H1 (cell line): ENCODE measurements at regions not wholly inside any gene's neighbourhood (a gene's known extent, or its start where the extent isn't known, plus 50 kb on each side); places are given as distances from the start of the nearest gene placed in this dataset.

ENCODE experiments used
- CTCF ChIA-PET: fragments of 300-600 bp; sonication (Branson Sonifier 250); formaldehyde crosslinking; loops from one replicate; lab custom pipeline; 2021; ENCODE audit not compliant: partially characterized antibody; lab: Charles Lee
- POLR2A ChIA-PET: fragments of 300-600 bp; sonication (Branson Sonifier 250); formaldehyde crosslinking; loops from one replicate; lab custom pipeline; 2021; ENCODE audit warnings: inconsistent platforms; ENCODE audit not compliant: partially characterized antibody; lab: Charles Lee
- DNase-seq, 2 experiments: peaks; one replicate each; pipeline versions ENCODE4 v3.0.0 to v3.0.0-alpha.2; 2010 to 2022; ENCODE audit warnings: low spot score in 2 of 2, low read depth in 1 of 2, mixed read lengths in 1 of 2
- FAIRE-seq: peaks from 2 replicates; lab custom pipeline; 2011; peaks lifted over from hg19 to GRCh38; lab: Jason Lieb, UNC
- H2AFZ ChIP-seq: 2 replicates; pipeline ENCODE4 v1.8.1; 2012; ENCODE audit warnings: low read length, inconsistent platforms
- H2AK5ac ChIP-seq: 2 replicates; pipeline ENCODE4 v1.6.1; 2013; ENCODE audit warnings: low read depth, low read length
- H2BK120ac ChIP-seq: replicated peaks from 2 replicates; pipeline ENCODE3; 2013; ENCODE audit warnings: low read depth, low read length, inconsistent platforms
- H2BK12ac ChIP-seq: 2 replicates; pipeline ENCODE4 v1.6.1; 2013; ENCODE audit warnings: low read depth, low read length
- H2BK15ac ChIP-seq: 2 replicates; pipeline ENCODE4 v1.6.1; 2013; ENCODE audit warnings: low read length
- H2BK20ac ChIP-seq: 2 replicates; pipeline ENCODE4 v1.6.1; 2013; ENCODE audit warnings: low read length
- H2BK5ac ChIP-seq: 2 replicates; pipeline ENCODE4 v1.6.1; 2013; ENCODE audit warnings: low read depth, low read length
- H3K14ac ChIP-seq: 2 replicates; pipeline ENCODE4 v1.6.1; 2013; ENCODE audit warnings: inconsistent platforms; ENCODE audit not compliant: insufficient read length
- H3K18ac ChIP-seq: 2 replicates; pipeline ENCODE4 v1.6.1; 2013; ENCODE audit warnings: low read length; ENCODE audit errors: extremely low read depth
- H3K23ac ChIP-seq: 2 replicates; pipeline ENCODE4 v1.6.1; 2013; ENCODE audit warnings: inconsistent platforms; ENCODE audit not compliant: insufficient read length
- H3K23me2 ChIP-seq: 2 replicates; pipeline ENCODE4 v1.6.1; 2013; ENCODE audit warnings: low read depth, low read length
- H3K27ac ChIP-seq: 2 replicates; pipeline ENCODE4 v1.6.1; 2011; ENCODE audit warnings: low read depth, low read length, inconsistent platforms
- H3K27me3 ChIP-seq, 4 experiments: replicated peaks in 1 of 4; 1 replicate in 1 of 4; 2 replicates in 3 of 4; pipeline versions ENCODE4 v1.6.1 to v1.8.1; 2011 to 2013; ENCODE audit warnings: low read length in 3 of 4, mild to moderate bottlenecking in 3 of 4, inconsistent platforms in 2 of 4, mixed read lengths in 2 of 4, moderate library complexity in 1 of 4; ENCODE audit not compliant: control insufficient read depth in 3 of 4, insufficient read depth in 3 of 4; ENCODE audit errors: extremely low read depth in 1 of 4
- H3K36me3 ChIP-seq, 4 experiments: 2 replicates each; pipeline versions ENCODE4 v1.6.1 to v1.8.1; 2011 to 2013; ENCODE audit warnings: mild to moderate bottlenecking in 4 of 4, low read length in 3 of 4, moderate library complexity in 2 of 4, control low read depth in 1 of 4, inconsistent platforms in 1 of 4; ENCODE audit not compliant: insufficient read depth in 4 of 4, control insufficient read depth in 2 of 4
- H3K4ac ChIP-seq: replicated peaks from 2 replicates; pipeline ENCODE3; 2013; ENCODE audit warnings: low read length, low read depth, mixed read lengths, inconsistent platforms; ENCODE audit not compliant: insufficient read length
- H3K4me1 ChIP-seq, 4 experiments: replicated peaks in 1 of 4; 1 replicate in 1 of 4; 2 replicates in 3 of 4; pipeline versions ENCODE4 v1.6.1 to v1.8.1; 2011 to 2013; ENCODE audit warnings: low read length in 3 of 4, inconsistent platforms in 2 of 4, mixed read lengths in 1 of 4; ENCODE audit not compliant: insufficient read depth in 4 of 4, control insufficient read depth in 3 of 4
- H3K4me2 ChIP-seq, 2 experiments: 2 replicates each; pipeline versions ENCODE4 v1.6.1 to v1.8.1; 2011 to 2013; ENCODE audit warnings: low read depth in 2 of 2, low read length in 2 of 2, control low read depth in 1 of 2, inconsistent platforms in 1 of 2, mild to moderate bottlenecking in 1 of 2; ENCODE audit not compliant: insufficient read depth in 1 of 2
- H3K4me3 ChIP-seq, 4 experiments: fragments of 200-600, 300-600 bp in 1 of 4; sonication (generic), shearing (Covaris generic), sonication (Bioruptor Twin) in 1 of 4; 2 replicates each; pipeline versions ENCODE4 v1.5.1 to v1.8.1; 2011 to 2016; ENCODE audit warnings: low read length in 4 of 4, low read depth in 3 of 4, control low read depth in 2 of 4, inconsistent platforms in 2 of 4, mild to moderate bottlenecking in 2 of 4, mixed read lengths in 1 of 4, moderate library complexity in 1 of 4; ENCODE audit not compliant: insufficient read depth in 2 of 4; ENCODE audit errors: extremely low read depth in 1 of 4
- H3K56ac ChIP-seq: replicated peaks from 2 replicates; pipeline ENCODE3; 2013; ENCODE audit warnings: low read depth, mild to moderate bottlenecking, mixed read lengths, low read length, inconsistent platforms; ENCODE audit not compliant: insufficient read length
- H3K79me1 ChIP-seq: 2 replicates; pipeline ENCODE4 v1.6.1; 2013; ENCODE audit warnings: low read depth, low read length, control low read depth
- H3K79me2 ChIP-seq, 2 experiments: 2 replicates each; pipeline versions ENCODE4 v1.6.1 to v1.8.1; 2012 to 2013; ENCODE audit warnings: low read length in 2 of 2, mild to moderate bottlenecking in 2 of 2, inconsistent platforms in 1 of 2; ENCODE audit not compliant: insufficient read depth in 2 of 2, control insufficient read depth in 1 of 2
- H3K9ac ChIP-seq, 4 experiments: replicated peaks in 1 of 4; 1 replicate in 1 of 4; 2 replicates in 3 of 4; pipeline versions ENCODE4 v1.6.1 to v1.8.1; 2011 to 2013; ENCODE audit warnings: low read depth in 3 of 4, low read length in 3 of 4, control low read depth in 2 of 4, mild to moderate bottlenecking in 2 of 4, moderate library complexity in 2 of 4, inconsistent platforms in 1 of 4; ENCODE audit errors: extremely low read depth in 1 of 4
- H3K9me3 ChIP-seq, 2 experiments: 2 replicates each; pipeline versions ENCODE4 v1.6.1 to v1.8.1; 2012 to 2013; ENCODE audit warnings: mild to moderate bottlenecking in 2 of 2, moderate library complexity in 2 of 2, control low read depth in 1 of 2, inconsistent platforms in 1 of 2, low read depth in 1 of 2, low read length in 1 of 2, mixed read lengths in 1 of 2; ENCODE audit not compliant: insufficient read depth in 2 of 2
- H4K20me1 ChIP-seq, 2 experiments: replicated peaks in 1 of 2; 2 replicates each; pipeline versions ENCODE3 to v1.8.1; 2011 to 2013; ENCODE audit warnings: inconsistent platforms in 2 of 2, low read length in 2 of 2, mild to moderate bottlenecking in 1 of 2; ENCODE audit not compliant: insufficient read depth in 2 of 2, control insufficient read depth in 1 of 2
- H4K5ac ChIP-seq: 2 replicates; pipeline ENCODE4 v1.6.1; 2013; ENCODE audit warnings: low read length, low read depth, mixed read lengths, inconsistent platforms; ENCODE audit not compliant: insufficient read length
- H4K8ac ChIP-seq: 2 replicates; pipeline ENCODE4 v1.8.0; 2013; ENCODE audit warnings: mild to moderate bottlenecking, moderate library complexity, low read length, inconsistent platforms; ENCODE audit not compliant: insufficient read depth; ENCODE audit errors: extremely low read depth
- H4K91ac ChIP-seq: replicated peaks from 2 replicates; pipeline ENCODE3; 2013; ENCODE audit warnings: low read length, mixed read lengths, inconsistent platforms; ENCODE audit not compliant: insufficient read length
- ASH2L ChIP-seq: fragments of 200-600, 300-600 bp; sonication (generic); IDR thresholded peaks from one replicate; pipeline ENCODE4 v1.7.1; 2017; ENCODE audit warnings: low read length
- ATF2 ChIP-seq: IDR thresholded peaks from 2 replicates; pipeline ENCODE4 v1.6.1; 2012; ENCODE audit warnings: low read length, inconsistent platforms
- ATF3 ChIP-seq: IDR thresholded peaks from 2 replicates; pipeline ENCODE4 v1.6.1; 2011; ENCODE audit warnings: low read depth, mild to moderate bottlenecking, low read length; ENCODE audit not compliant: insufficient read depth
- BACH1 ChIP-seq: IDR thresholded peaks from 2 replicates; pipeline ENCODE4 v1.6.1; 2012; ENCODE audit warnings: low read length, improper control_type of control experiment
- BRCA1 ChIP-seq: IDR thresholded peaks from 2 replicates; pipeline ENCODE4 v1.6.1; 2012; ENCODE audit warnings: low read depth, low read length, improper control_type of control experiment
- CBX5 ChIP-seq: fragments of 300-800, 300-1000 bp; sonication (generic); IDR thresholded peaks from 2 replicates; pipeline ENCODE4 v1.7.1; 2016; ENCODE audit warnings: antibody characterized with exemption, low read length, low read depth
- CTBP2 ChIP-seq: IDR thresholded peaks from 2 replicates; pipeline ENCODE4 v1.7.0; 2011; ENCODE audit warnings: borderline replicate concordance, mild to moderate bottlenecking, moderate library complexity, mixed read lengths, low read length; ENCODE audit not compliant: insufficient read depth, insufficient read length
- NRF1 ChIP-seq: IDR thresholded peaks from 2 replicates; pipeline ENCODE4 v1.6.1; 2011; ENCODE audit warnings: mild to moderate bottlenecking, low read depth, low read length, improper control_type of control experiment
- PHF8 ChIP-seq: fragments of 200-600 bp; sonication (generic); conservative IDR thresholded peaks from 2 replicates; pipeline ENCODE4 v1.7.1; 2012; ENCODE audit warnings: low read depth, mild to moderate bottlenecking, inconsistent platforms, low read length, moderate library complexity
- POU5F1 ChIP-seq: IDR thresholded peaks from 2 replicates; pipeline ENCODE4 v1.6.1; 2011; ENCODE audit warnings: low read depth, mild to moderate bottlenecking, low read length, moderate library complexity
- TAF1 ChIP-seq: IDR thresholded peaks from 2 replicates; pipeline ENCODE4 v1.6.1; 2011; ENCODE audit warnings: mild to moderate bottlenecking, low read depth, low read length
- WGBS, 2 experiments: shearing (Covaris generic) in 1 of 2; methylation state at CpG; one replicate each; pipeline versions ENCODE4 v1.1.6 to v1.1.7; 2013 to 2015; ENCODE audit warnings: low lambda C conversion rate in 2 of 2, mixed read lengths in 2 of 2, inconsistent platforms in 1 of 2, low coverage in 1 of 2, missing lambda C conversion rate in 1 of 2; ENCODE audit not compliant: insufficient replicate concordance in 2 of 2, insufficient coverage in 1 of 2, insufficient read length in 1 of 2; ENCODE audit errors: extremely low coverage in 1 of 2, missing lambda C conversion rate in 1 of 2; 5-methylcytosine and 5-hydroxymethylcytosine counted together

GRCh38 chr14:95408731-95409476, 89.2 kb upstream of the CLMN start:
- CTCF ChIA-PET: interaction anchor here (1.1 to 1.3 kb wide), 4 partner anchors 25 to 47 kb away, joined by 3 to 4 read pairs (median 3); no protein-coding TSS in a partner anchor
- H3K27ac ChIP-seq: no peak overlapping the region
- 86% methylated on average over 16 of the region's 17 CpGs; no CpG with 5 or more reads in 1 of the 2 experiments for WGBS, 2 experiments
- TF ChIP-seq NRF1 (no peak), ASH2L (no peak), CTBP2 (no peak), PHF8 (no peak), BRCA1 (no peak), TAF1 (no peak), BACH1 (no peak), CBX5 (no peak), ATF2 (no peak), POU5F1 (no peak), ATF3 (no peak)

More at GRCh38 chr14:95408731-95409476, 89.2 kb upstream of the CLMN start:
- Histone ChIP-seq H3K36me3 (no peaks in the 10 kb centered on the region), H3K4me2 (no peak overlapping the region), H4K8ac (no peak overlapping the region), H2AFZ (no peak overlapping the region), H3K56ac (no peak overlapping the region), H3K4me3 (no peak overlapping the region), H2BK12ac (no peak overlapping the region), H3K23me2 (no peaks in the 10 kb centered on the region; the same call in 1 of the 2 replicates), H3K27me3 (no peaks in the 10 kb centered on the region), H3K14ac (no peak overlapping the region), H2AK5ac (no peak overlapping the region), H3K4ac (no peak overlapping the region), H2BK5ac (no peak overlapping the region), H3K23ac (no peak overlapping the region), H4K91ac (no peak overlapping the region), H3K79me1 (no peaks in the 10 kb centered on the region), H3K9me3 (no peaks in the 10 kb centered on the region), H3K4me1 (peaks cover 0 to 2% (median 0%) of the 10 kb centered on the region in 4 experiments; a peak in 1 of 7 replicates), H3K18ac (no peak overlapping the region), H2BK120ac (no peak overlapping the region), H3K79me2 (no peaks in the 10 kb centered on the region), H3K9ac (no peak overlapping the region), H4K20me1 (no peaks in the 10 kb centered on the region), H2BK20ac (no peak overlapping the region), H2BK15ac (no peak overlapping the region), H4K5ac (no peak overlapping the region)
- DNase-seq: no peak
- POLR2A ChIA-PET: no interaction called here
- FAIRE-seq: no peak
